KOPT-K1 (cell line): ENCODE measurements at regions not wholly inside any gene's neighbourhood (a gene's known extent, or its start where the extent isn't known, plus 50 kb on each side); places are given as distances from the start of the nearest gene placed in this dataset.

Experiments used
- H3K27ac ChIP-seq: fragments of 200-600 bp; sonication (generic); 2 replicates; pipeline ENCODE4 v1.5.1; 2016; ENCODE audit warnings: antibody characterized with exemption, mild to moderate bottlenecking, low read depth, low read length; ENCODE audit not compliant: poor library complexity, severe bottlenecking
- H3K36me3 ChIP-seq: fragments of 200-600 bp; sonication (generic); 2 replicates; pipeline ENCODE4 v1.5.1; 2017; ENCODE audit warnings: antibody characterized with exemption, mild to moderate bottlenecking, low read length, moderate library complexity; ENCODE audit not compliant: insufficient read depth
- H3K9me3 ChIP-seq: fragments of 200-600 bp; sonication (generic); 2 replicates; pipeline ENCODE4 v1.5.1; 2017; ENCODE audit warnings: antibody characterized with exemption, low read length, mild to moderate bottlenecking; ENCODE audit not compliant: insufficient read depth, poor library complexity, severe bottlenecking

DNA sequence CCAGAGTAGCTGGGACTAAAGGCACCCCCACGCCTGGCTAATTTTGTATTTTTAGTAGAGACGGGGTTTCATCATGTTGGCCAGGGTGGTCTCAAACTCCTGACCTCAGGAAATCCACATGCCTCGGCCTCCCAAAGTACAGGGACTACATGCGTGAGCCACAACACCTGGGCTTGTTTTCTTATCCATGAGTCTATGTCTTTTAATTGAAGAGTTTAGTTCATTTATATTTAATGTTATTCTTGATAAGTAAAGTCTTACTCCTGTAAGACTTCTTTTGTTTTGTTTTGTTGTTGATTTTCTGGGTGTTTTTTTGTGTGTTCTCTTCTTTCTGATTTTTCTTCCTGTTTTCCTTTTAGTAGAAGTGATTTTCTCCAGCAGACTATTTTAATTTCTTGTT is 621.0 kb downstream of the LTN1 start:
- no peaks in the 10 kb centered on the region for H3K9me3 ChIP-seq
- H3K27ac ChIP-seq, result no peak overlapping the region

DNA sequence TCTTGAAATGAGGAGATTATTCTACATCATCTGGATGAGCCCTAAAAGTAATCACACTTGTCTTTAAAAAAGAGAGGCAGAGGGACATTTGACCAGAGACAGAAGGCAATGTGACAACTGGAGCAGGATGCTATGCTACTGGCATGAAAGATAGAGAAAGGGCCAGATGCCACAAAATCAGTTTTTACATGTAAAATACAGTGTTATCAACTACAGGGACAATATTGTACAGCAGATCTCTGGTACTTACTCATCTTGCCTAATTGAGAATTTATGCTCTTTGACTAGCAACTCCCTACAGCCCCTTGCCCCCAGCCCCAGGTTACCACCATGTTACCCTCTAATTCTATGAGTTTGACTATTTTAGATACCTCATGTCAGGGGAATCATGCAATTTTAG is 633.4 kb downstream of the LTN1 start:
- H3K9me3 ChIP-seq, result no peaks in the 10 kb centered on the region
- no peaks in the 10 kb centered on the region for H3K36me3 ChIP-seq
- no peak overlapping the region for H3K27ac ChIP-seq

More for the DNA sequence above, 621.0 kb downstream of the LTN1 start:
- H3K36me3 ChIP-seq, result no peaks in the 10 kb centered on the region

DNA sequence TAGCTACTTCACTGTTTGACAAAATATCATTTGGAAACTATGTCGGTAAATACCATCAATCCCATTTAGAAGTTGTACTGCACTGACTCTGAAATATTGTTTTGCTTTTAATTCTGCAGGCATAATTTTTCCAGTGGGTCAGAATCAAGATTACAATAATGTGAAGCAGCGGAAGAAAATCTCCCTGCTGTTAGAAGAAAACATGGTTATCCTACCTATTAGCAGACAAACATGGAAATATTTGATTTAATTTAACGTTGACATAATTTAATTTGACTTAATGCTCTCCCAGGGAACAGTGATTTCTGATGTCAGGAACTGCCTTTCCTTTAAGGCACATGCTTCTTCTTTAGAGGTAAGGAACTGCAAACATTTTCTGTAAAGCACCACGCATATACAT is 634.0 kb downstream of the LTN1 start:
- no peaks in the 10 kb centered on the region for H3K36me3 ChIP-seq
- H3K9me3 ChIP-seq, result no peaks in the 10 kb centered on the region
- no peak overlapping the region for H3K27ac ChIP-seq

DNA sequence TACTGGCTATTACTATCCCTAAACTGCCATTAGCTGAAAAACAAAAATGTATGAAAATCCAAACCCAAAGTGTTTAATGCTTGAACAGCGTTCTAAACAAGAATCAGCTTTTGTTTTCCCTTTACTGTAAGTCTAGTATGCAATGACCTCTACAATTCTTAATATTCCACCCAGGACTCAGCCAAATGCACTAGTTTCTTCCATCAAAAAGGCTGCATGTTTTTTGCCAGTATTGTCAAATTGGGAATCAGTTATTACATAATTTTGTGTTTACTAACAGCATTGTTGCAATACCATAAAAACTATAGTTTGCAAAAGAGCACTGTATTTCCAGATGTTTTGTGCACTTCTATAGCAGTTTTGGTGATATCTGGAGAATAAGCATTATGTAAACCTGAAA is 634.5 kb downstream of the LTN1 start:
- no peak overlapping the region for H3K27ac ChIP-seq
- H3K9me3 ChIP-seq, result no peaks in the 10 kb centered on the region
- H3K36me3 ChIP-seq, result no peaks in the 10 kb centered on the region

DNA sequence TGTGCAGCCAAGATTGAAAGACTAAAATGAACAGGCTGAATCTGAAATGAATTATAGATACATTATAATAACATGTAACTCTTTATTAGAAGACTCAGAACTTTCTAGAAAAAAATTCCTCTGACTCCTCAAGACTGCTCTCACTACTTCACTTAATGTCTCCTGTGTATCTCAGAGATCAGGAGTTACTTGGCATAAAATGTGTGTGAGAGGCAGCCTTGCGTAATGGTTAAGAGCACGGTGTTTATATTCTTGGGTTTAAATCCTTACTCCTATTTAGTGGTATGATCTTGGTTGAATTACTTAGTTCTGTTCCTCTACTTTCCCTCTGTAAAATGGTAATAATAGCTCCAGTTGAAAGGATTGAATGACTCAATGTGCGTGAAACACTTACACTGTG is 634.9 kb downstream of the LTN1 start:
- H3K9me3 ChIP-seq, result no peaks in the 10 kb centered on the region
- no peaks in the 10 kb centered on the region for H3K36me3 ChIP-seq
- no peak overlapping the region for H3K27ac ChIP-seq

DNA sequence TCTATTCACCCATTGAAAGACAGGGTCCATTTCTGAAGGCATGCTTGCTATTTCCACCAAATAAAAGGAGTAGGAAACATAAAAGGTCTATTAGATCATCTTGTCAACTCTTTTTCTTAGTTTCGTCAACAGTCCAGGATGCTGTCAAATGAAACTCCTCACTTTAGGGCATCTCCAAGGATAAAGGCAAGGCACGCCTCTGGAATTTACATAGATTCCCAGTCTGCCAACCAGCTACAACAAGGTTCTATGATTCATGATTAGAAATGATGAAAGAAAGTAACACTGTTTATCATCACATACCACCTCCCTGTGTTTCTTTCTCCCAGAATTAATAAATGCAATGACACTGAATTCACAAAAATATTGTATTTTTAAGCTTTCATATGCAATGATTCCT is 636.3 kb downstream of the LTN1 start:
- Histone ChIP-seq H3K9me3 (no peaks in the 10 kb centered on the region), H3K36me3 (no peaks in the 10 kb centered on the region), H3K27ac (no peak overlapping the region)

DNA sequence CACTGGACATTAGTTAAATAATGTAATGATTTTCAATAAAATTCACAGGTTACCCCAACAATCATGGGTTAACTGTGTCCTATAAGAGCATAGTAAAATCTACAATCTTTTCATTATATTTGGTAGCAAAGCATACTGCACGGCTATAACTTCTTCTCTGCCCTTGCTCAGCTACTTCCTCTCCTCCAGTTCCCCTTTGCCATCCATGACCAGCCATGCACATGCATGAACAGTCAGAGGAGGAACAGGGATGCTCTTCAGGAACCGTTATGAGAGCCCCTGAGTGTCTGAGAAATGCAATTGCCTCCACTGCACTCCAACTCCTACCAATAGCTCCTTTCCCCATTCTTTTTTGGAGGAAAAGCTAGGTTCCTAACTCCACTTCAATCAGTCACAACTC is 646.7 kb downstream of the LTN1 start:
- no peaks in the 10 kb centered on the region for H3K36me3 ChIP-seq

DNA sequence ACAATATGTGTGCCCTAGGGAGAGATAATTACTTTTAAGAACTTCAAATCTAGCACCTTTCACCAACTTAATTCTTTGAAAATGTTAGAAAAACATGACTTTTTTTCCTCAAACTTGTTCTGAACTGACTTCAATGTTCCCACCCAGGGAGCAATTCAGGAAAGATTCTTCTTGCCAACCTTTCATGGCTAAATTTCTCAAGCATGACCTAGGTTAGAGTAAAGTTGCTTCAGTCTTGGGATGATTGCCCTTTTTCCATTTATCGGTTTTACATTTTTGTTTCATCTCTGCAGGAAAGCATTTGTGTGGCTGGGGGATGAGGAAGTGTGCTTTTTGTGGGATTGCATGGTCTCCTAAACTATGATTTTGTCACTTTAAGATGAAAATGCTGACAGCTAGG is 647.7 kb downstream of the LTN1 start:
- Histone ChIP-seq H3K27ac (no peak overlapping the region), H3K36me3 (no peaks in the 10 kb centered on the region), H3K9me3 (no peaks in the 10 kb centered on the region)

More for the DNA sequence above, 646.7 kb downstream of the LTN1 start:
- Histone ChIP-seq H3K27ac (no peak overlapping the region), H3K9me3 (no peaks in the 10 kb centered on the region)

DNA sequence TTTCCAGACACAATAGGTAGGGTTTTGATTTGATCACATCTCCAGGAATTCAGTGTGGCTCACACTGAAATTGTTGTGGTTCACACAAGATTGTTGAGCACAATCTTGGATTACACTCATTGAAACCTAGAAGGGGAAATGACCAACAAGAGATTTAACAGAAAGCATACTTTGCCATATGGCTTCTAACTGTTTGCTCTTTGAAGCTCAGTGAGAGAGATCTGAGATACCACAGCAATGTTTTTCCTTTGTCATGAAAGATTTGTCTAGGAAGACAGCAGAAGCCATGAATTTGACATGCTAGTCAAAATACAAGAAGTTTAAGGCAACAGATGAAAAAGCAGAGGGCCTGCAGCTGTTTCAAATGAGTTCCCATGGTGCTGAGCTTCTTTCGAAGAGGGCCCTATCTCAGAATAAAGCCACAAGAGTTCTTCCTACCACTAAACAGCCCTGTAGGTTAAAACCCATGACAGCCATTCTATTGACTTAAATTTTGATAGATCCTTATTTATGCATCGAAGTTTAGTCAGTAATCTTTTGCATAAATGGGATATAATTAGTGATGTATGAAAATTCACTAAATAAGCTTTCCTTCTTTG is 650.4 kb downstream of the LTN1 start:
- H3K27ac ChIP-seq, result no peak overlapping the region
- H3K36me3 ChIP-seq, result no peaks in the 10 kb centered on the region
- H3K9me3 ChIP-seq, result no peaks in the 10 kb centered on the region

DNA sequence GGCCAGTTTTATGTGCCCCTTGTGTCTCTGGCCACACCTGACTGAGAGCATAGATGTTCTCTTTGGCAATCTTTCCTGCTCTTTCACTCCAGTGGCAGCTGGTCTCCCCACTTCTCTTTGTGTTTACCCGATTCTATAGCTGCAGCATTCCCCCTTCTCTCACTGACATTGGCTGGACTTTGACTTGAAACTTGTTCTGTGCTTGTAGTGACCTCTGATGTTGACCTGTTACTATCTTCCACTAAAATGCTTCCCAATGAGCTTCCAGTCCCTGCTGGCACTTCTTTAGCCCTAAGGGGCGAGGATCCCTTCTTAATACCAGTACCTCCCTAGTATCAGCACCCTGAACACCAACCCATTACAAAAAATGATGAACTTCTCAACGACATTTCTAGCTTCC is 653.3 kb downstream of the LTN1 start:
- Histone ChIP-seq H3K27ac (no peak overlapping the region), H3K9me3 (no peaks in the 10 kb centered on the region), H3K36me3 (no peaks in the 10 kb centered on the region)

DNA sequence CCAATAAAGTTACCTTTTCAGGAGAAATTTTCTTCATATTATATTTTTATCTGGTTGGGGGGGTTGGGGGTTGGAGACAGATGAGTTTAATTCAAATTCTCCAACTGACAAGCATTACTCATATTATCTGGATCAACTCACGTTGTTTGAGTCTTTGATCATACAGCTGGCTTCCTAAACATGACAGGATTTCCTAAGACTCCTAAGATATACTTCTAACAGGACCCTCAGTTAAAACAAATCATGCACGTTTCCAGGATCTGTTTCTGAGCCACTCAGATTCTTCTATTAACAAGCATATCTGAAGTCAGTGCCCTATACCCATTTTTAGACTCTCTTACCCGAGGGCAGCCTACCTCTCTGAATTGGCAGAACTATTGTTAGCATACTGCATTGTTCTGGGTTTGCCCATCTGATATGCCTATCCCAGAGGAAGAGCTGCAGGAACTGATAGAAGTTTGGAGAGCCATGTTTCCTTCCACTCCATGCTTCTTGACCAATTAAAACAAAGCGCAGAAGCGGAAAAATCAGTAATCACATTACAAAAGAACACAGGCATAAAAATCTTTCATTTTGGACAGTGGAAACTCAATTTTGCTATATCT is 653.9 kb downstream of the LTN1 start:
- Histone ChIP-seq H3K27ac (no peak overlapping the region), H3K9me3 (no peaks in the 10 kb centered on the region), H3K36me3 (no peaks in the 10 kb centered on the region)

DNA sequence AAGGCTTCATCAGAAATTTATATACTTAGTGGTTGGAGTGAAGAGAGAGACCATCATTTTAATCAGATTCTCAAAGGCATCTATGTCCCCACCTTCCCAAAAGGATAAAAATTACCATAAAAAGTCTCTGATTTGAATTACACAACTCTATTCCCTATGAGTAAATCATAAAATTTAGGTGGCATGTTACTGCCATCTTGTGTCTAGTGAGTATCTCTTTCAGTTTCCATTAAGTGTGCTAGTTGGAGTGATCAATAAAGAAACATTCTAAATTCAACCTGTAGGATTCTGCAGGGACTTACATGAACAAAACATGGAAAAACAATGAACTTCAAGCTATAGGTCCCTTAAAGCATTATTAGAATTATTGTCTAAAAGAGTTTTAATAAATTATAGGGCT is 655.4 kb downstream of the LTN1 start:
- no peaks in the 10 kb centered on the region for H3K9me3 ChIP-seq
- H3K27ac ChIP-seq, result no peak overlapping the region
- H3K36me3 ChIP-seq, result no peaks in the 10 kb centered on the region

DNA sequence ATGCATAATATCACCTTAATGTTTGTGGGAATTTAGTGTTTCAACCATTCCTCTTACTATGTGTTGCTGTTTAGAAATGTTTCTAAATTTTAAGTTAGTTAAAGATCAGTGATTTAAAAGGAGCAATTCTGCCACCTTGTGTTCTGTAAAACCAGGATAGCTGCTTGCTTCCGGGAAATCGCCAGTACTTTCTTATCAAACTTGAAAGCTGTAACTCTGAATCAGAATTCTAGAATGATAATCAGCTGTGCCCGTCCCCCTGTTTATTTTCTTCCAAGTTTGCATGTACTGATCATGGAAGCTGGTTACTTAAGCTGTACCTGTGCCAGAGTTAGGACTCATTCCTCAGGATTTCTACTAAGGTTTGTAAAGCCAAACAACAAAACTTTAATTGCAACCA is 656.4 kb downstream of the LTN1 start:
- H3K27ac ChIP-seq, result no peak overlapping the region
- H3K9me3 ChIP-seq, result no peaks in the 10 kb centered on the region
- no peaks in the 10 kb centered on the region for H3K36me3 ChIP-seq

DNA sequence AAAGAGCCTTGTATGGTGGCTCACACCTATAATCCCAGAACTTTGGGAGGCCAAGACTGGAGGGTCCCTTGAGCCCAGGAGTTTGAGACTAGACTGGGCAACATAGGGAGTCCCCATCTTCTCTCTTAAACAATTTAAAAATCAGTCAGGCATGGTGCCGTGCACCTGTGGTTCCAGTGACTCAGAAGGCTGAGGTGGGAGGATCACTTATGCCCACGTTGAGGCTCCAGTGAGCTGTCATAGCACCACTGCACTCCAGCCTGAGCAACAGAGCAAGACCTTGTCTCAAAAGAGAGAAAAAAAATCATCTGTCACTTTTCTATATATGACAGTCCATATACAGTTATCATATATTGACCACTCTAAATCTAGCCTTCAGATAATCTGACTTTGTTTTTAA is 658.3 kb downstream of the LTN1 start:
- Histone ChIP-seq H3K36me3 (no peaks in the 10 kb centered on the region), H3K27ac (no peak overlapping the region), H3K9me3 (peaks cover 6% of the 10 kb centered on the region)

DNA sequence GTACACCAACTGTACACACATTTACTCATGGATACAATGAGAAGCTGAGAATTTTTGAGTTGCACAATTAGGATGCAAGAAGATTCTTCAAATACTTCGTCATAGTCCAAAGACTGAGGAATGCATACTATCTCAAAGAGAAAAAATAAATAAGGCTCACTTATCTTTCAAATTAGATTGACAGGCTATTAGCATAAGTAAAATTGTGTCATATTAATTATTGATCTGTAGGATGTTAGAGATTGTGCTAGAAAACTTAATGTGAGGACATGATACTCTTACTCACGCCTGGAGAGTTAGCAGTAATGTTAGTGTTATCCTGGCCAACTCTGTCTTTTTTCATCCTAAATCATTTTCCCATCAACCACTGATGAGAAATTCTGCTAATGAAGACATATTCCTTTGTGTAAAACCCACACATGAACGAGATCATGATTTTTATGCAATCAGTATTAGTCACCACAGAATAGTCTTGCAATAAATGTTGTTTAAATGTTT is 659.0 kb downstream of the LTN1 start:
- Histone ChIP-seq H3K36me3 (no peaks in the 10 kb centered on the region), H3K27ac (no peak overlapping the region), H3K9me3 (peaks cover 6% of the 10 kb centered on the region)

DNA sequence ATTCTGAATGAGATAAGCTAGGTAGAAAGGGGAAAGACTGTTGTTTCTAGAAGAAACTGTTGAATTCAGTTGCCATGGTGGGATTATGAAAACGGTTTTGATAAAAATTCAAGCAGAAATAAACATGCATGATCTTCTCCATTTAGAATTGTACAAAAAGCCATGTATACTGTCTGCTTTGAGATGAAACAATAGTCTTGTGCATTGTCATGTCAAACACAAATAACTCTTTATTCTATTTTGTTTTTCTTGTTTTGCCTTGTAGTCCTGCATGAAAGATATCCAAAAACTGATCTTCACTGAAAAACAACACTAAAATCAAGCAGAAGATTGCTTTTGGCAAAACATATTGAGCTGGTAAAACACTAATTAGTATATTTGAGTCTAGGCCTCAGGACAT is 659.9 kb downstream of the LTN1 start:
- peaks cover 6% of the 10 kb centered on the region for H3K9me3 ChIP-seq
- no peaks in the 10 kb centered on the region for H3K36me3 ChIP-seq
- H3K27ac ChIP-seq, result no peak overlapping the region
